ENCODE measurements at regions not wholly inside any gene's neighbourhood (a gene's known extent, or its start where the extent isn't known, plus 50 kb on each side); places are given as distances from the start of the nearest gene placed in this dataset.

DNA sequence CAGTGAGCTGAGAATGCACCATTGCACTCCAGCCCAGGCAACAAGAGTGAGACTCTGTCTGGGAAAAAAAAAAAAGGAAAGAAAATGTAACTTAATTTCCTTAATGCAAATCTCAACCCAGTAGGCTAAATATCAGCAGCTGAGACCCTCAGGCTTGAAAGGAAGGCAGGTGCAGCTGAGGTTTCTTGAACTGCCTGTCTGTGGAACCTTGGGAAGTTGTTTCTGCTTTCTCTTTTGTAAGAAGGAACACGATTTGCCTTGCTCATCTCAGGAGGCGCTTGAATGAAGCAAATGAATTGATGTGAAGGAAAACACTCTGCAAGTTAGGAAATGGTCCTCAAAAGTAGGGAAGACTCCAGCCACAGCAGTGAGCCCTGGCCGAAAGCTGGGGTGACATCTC is 143.3 kb downstream of the IRX1 start:
- no peak for TF ChIP-seq GLIS2 (tag by site-specific recombination; IDR thresholded peaks at IDR 0.05)
- TF ChIP-seq, protein P1, sequence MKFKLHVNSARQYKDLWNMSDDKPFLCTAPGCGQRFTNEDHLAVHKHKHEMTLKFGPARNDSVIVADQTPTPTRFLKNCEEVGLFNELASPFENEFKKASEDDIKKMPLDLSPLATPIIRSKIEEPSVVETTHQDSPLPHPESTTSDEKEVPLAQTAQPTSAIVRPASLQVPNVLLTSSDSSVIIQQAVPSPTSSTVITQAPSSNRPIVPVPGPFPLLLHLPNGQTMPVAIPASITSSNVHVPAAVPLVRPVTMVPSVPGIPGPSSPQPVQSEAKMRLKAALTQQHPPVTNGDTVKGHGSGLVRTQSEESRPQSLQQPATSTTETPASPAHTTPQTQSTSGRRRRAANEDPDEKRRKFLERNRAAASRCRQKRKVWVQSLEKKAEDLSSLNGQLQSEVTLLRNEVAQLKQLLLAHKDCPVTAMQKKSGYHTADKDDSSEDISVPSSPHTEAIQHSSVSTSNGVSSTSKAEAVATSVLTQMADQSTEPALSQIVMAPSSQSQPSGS (tag by site-specific recombination; IDR thresholded peaks at IDR 0.05; ENCODE audit: low read depth): no peak
- no peak for TF ChIP-seq ZFHX2 (tag by site-specific recombination; conservative IDR thresholded peaks at IDR 0.05)
- TF ChIP-seq, protein P2, sequence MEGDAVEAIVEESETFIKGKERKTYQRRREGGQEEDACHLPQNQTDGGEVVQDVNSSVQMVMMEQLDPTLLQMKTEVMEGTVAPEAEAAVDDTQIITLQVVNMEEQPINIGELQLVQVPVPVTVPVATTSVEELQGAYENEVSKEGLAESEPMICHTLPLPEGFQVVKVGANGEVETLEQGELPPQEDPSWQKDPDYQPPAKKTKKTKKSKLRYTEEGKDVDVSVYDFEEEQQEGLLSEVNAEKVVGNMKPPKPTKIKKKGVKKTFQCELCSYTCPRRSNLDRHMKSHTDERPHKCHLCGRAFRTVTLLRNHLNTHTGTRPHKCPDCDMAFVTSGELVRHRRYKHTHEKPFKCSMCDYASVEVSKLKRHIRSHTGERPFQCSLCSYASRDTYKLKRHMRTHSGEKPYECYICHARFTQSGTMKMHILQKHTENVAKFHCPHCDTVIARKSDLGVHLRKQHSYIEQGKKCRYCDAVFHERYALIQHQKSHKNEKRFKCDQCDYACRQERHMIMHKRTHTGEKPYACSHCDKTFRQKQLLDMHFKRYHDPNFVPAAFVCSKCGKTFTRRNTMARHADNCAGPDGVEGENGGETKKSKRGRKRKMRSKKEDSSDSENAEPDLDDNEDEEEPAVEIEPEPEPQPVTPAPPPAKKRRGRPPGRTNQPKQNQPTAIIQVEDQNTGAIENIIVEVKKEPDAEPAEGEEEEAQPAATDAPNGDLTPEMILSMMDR (tag by site-specific recombination; IDR thresholded peaks at IDR 0.05): no peak
- no peak for TF ChIP-seq ZNF140 (tag by site-specific recombination; IDR thresholded peaks at IDR 0.05)
